HCT116 (cell line): ENCODE measurements at regions not wholly inside any gene's neighbourhood (a gene's known extent, or its start where the extent isn't known, plus 50 kb on each side); places are given as distances from the start of the nearest gene placed in this dataset.
"Not testable (repeated sequence)": the region's sequence is repeated elsewhere in the genome, so short reads cannot be mapped to it uniquely, and the experiment has no call there.

Experiments used
- EZH2 ChIP-seq: fragments of 200-600 bp; sonication (generic); IDR thresholded peaks from 2 replicates; pipeline ENCODE4 v1.6.1; 2017; ENCODE audit warnings: antibody characterized with exemption, mixed run types
- POLR2A ChIP-seq: IDR thresholded peaks from 2 replicates; pipeline ENCODE4 v1.7.0; 2011; ENCODE audit warnings: borderline replicate concordance; ENCODE audit not compliant: insufficient read depth, insufficient read length; ENCODE audit errors: extremely low read depth
- POLR2AphosphoS5 ChIP-seq: IDR thresholded peaks from 2 replicates; pipeline ENCODE4 v1.6.1; 2011; ENCODE audit warnings: mild to moderate bottlenecking, low read depth, low read length, moderate library complexity
- SIN3A ChIP-seq: IDR thresholded peaks from 2 replicates; pipeline ENCODE4 v1.6.1; 2012; ENCODE audit warnings: low read depth
- SP1 ChIP-seq: IDR thresholded peaks from 2 replicates; pipeline ENCODE4 v1.6.1; 2012; ENCODE audit warnings: low read depth
- TCF7L2 ChIP-seq: IDR thresholded peaks from 2 replicates; pipeline ENCODE4 v1.7.0; 2011; ENCODE audit warnings: borderline replicate concordance, inconsistent platforms; ENCODE audit not compliant: insufficient read depth, insufficient read length; ENCODE audit errors: extremely low read depth
- ZFX ChIP-seq: fragments of 450-650 bp; IDR thresholded peaks from 2 replicates; pipeline ENCODE4 v1.6.1; 2017
- TF ChIP-seq, protein P1 (sequence below), 3 experiments: fragments of 200-600 bp in 1 of 3; sonication (generic) in 1 of 3; IDR thresholded peaks in 2 of 3; conservative IDR thresholded peaks in 1 of 3; 2 replicates each; pipeline ENCODE4 v1.5.1; 2012 to 2017; ENCODE audit warnings: low read depth in 2 of 3, low read length in 2 of 3, antibody characterized with exemption in 1 of 3, borderline replicate concordance in 1 of 3, control low read depth in 1 of 3, mild to moderate bottlenecking in 1 of 3, mixed read lengths in 1 of 3, mixed run types in 1 of 3, moderate library complexity in 1 of 3; ENCODE audit not compliant: insufficient read depth in 1 of 3
- TF ChIP-seq, protein P2 (sequence below): IDR thresholded peaks from 2 replicates; pipeline ENCODE4 v1.6.1; 2012; ENCODE audit warnings: low read depth
- TF ChIP-seq, protein P3 (sequence below): IDR thresholded peaks from 2 replicates; pipeline ENCODE4 v1.6.1; 2012

DNA sequence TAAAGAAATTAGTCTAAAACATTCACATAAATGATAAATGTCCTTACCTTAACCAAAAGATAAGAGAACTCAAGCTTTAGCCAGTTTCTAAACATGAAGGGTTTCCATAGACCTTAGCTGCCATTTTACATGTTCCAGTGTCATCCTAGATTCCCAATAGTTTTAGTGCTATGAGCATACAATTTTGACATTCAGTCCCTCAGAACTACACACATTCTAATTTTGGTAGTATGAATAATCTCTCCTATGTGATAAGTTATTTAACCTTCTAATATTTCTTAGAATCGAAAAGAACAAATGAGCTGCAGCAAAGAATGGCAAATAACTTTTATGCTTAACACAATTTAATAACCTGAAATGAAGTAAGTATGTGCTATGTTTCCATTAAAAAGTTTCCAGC is 338.5 kb downstream of the TYW1 start:
- TF ChIP-seq TCF7L2, EZH2, SP1, POLR2AphosphoS5, ZFX, POLR2A, SIN3A: not testable (repeated sequence)
- TF ChIP-seq, protein P1, sequence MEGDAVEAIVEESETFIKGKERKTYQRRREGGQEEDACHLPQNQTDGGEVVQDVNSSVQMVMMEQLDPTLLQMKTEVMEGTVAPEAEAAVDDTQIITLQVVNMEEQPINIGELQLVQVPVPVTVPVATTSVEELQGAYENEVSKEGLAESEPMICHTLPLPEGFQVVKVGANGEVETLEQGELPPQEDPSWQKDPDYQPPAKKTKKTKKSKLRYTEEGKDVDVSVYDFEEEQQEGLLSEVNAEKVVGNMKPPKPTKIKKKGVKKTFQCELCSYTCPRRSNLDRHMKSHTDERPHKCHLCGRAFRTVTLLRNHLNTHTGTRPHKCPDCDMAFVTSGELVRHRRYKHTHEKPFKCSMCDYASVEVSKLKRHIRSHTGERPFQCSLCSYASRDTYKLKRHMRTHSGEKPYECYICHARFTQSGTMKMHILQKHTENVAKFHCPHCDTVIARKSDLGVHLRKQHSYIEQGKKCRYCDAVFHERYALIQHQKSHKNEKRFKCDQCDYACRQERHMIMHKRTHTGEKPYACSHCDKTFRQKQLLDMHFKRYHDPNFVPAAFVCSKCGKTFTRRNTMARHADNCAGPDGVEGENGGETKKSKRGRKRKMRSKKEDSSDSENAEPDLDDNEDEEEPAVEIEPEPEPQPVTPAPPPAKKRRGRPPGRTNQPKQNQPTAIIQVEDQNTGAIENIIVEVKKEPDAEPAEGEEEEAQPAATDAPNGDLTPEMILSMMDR (IDR thresholded peaks at IDR 0.05 in 2 of 3, conservative IDR thresholded peaks at IDR 0.05 in 1 of 3; ENCODE audit: borderline replicate concordance in 1 of 3, insufficient read depth in 1 of 3, low read depth in 2 of 3, low read length in 2 of 3), result not testable (repeated sequence)
- TF ChIP-seq, protein P2, sequence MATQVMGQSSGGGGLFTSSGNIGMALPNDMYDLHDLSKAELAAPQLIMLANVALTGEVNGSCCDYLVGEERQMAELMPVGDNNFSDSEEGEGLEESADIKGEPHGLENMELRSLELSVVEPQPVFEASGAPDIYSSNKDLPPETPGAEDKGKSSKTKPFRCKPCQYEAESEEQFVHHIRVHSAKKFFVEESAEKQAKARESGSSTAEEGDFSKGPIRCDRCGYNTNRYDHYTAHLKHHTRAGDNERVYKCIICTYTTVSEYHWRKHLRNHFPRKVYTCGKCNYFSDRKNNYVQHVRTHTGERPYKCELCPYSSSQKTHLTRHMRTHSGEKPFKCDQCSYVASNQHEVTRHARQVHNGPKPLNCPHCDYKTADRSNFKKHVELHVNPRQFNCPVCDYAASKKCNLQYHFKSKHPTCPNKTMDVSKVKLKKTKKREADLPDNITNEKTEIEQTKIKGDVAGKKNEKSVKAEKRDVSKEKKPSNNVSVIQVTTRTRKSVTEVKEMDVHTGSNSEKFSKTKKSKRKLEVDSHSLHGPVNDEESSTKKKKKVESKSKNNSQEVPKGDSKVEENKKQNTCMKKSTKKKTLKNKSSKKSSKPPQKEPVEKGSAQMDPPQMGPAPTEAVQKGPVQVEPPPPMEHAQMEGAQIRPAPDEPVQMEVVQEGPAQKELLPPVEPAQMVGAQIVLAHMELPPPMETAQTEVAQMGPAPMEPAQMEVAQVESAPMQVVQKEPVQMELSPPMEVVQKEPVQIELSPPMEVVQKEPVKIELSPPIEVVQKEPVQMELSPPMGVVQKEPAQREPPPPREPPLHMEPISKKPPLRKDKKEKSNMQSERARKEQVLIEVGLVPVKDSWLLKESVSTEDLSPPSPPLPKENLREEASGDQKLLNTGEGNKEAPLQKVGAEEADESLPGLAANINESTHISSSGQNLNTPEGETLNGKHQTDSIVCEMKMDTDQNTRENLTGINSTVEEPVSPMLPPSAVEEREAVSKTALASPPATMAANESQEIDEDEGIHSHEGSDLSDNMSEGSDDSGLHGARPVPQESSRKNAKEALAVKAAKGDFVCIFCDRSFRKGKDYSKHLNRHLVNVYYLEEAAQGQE, result not testable (repeated sequence)
- TF ChIP-seq, protein P3, sequence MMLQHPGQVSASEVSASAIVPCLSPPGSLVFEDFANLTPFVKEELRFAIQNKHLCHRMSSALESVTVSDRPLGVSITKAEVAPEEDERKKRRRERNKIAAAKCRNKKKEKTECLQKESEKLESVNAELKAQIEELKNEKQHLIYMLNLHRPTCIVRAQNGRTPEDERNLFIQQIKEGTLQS, result not testable (repeated sequence)
